HG03103 (cell line): ENCODE measurements at regions not wholly inside any gene's neighbourhood (a gene's known extent, or its start where the extent isn't known, plus 50 kb on each side); places are given as distances from the start of the nearest gene placed in this dataset.

Experiments used
- ATAC-seq: cut with Tn5 transposase; IDR thresholded peaks from one replicate; pipeline ENCODE4 v1.9.1; 2021; ENCODE audit warnings: low read depth; ENCODE audit not compliant: unreplicated experiment

DNA sequence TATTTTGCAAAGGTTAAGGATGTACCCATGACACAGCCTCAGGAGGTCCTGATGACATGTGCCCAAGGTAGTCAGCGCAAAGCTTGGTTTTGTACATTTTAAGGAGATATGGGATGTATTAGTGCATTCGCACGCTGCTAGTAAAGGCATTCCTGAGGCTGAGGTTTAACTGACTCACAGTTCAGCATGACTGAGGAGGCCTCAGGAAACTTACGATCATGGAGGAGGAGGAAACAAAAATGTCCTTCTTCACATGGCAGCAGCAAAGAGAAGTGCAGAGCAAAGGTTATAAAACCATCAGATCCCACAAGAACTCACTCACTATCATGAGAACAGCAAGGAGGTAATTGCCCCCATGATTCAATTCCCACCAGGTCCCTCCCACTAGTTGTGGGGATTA lies 1017.4 kb downstream of the EFNB2 start:
- ATAC-seq = no peak

- ATAC-seq = no peak
These were observed 1021.1 kb downstream of the EFNB2 start for GRCh38 chr13:105514401-105514800.

DNA sequence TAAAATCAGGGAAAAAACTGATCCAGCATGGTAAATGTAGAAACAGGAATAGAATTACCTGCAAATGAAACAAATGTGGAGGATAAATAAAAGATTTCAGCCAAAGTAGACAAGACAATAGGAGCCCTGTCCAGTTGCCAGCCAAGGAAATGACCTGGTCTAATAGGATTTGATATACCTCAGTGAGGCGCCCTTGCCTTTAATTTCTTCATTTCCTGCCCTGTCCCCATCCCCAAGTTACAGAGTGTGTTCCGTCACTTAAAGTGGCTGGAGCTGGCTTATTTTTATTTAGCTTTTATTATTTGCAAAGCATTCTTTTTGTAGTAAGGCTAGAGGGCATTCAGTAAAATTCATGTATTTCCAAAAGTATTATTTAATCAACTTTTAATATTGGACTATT lies 1022.0 kb downstream of the EFNB2 start:
- ATAC-seq = no peak

DNA sequence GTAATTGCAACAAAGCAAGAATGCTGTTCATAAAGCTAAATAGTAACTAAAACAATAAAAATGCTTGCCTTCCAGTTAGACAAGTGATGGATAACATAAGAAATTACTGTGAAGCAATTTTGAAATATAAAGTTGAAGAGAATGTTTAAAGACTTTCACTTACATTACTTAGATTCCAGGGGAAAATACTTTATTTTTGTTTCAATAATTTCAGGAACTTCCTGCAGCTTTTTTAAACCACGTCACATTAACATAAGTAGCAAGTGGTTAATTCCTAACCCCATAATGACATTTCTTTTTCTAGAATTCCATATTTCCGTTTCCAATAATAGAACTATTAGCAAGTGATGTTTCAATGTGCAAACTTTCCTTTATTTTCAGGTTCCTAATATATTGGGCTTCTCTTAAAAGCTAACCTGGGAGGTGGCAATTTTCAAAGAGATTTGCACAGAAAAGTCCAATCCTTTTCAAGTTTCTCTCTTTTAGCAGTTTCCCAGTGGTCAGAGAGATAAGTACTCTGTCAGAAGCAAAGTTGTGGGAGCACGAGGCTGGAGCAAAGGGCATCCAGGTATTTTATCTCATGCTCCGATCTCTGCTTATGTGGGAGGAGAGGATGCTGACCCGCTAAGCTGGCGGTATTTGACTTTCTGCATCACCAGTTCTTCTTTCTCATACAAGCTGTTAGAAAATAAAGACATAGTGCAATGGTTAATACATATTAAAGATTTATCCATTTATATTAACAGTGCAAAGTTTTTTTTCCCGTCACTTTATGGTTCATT lies 1025.3 kb downstream of the EFNB2 start:
- ATAC-seq = no peak

DNA sequence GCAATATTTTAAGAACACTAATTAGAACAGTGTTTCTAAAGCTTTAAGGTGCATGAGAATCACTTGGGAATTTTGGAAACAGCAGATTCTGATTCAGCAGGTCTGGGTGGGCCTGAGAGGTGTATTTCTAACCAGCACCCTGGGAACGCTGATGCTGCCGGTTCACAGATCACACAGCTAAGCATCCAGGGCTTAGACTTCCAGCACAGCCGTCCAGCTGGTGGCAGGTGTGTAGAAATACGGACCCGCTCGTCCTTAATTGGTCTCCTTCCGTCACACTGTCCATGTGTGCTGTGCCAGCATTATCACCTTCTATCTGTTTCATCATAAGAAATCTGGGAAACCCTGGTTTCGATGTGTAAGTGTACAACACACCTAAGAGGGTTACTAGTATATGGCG lies 1029.0 kb downstream of the EFNB2 start:
- no peak for ATAC-seq

DNA sequence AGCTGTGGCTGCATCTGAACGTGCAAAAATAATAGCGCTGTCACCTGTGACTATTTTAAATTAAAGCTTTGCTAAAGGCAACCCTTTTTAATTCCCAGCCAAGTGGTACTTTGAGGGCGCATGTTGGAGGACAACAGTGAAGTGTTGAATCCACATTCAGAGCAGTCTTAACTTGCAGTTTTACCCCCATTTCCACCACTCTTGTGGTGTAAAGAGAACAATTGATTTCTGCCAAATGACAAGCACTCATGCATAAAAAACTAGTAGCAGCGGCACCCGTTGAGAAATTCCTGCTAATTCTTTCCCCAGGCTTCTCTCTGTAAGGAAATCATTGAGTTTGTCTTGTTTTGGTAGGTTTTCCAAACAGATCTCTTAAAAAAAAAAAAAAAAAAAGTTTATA lies 1033.3 kb downstream of the EFNB2 start:
- no peak for ATAC-seq

GRCh38 chr13:105497597-105497996 lies 1037.9 kb downstream of the EFNB2 start:
- ATAC-seq = no peak

- no peak for ATAC-seq
These were observed 1043.2 kb downstream of the EFNB2 start for GRCh38 chr13:105492216-105492615.

GRCh38 chr13:105491345-105491744 lies 1044.1 kb downstream of the EFNB2 start:
- no peak for ATAC-seq

DNA sequence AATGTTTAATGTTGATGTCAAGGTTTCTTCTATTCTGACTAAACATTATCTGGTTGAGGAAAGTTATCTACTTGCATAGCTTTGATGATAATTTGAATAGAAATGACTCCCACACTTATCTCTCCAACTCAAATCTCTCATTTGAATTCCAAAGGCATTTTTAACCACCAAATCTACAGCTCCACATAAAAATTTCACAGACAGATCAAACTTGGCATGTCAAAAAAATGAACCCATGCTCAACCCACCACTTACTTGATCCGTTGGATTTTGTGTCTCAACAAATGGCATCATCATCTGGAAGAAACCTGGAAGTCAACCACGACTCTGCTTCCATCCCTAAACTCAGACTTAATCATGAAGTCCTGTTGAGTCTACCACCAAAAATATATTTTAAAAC lies 1050.4 kb downstream of the EFNB2 start:
- no peak for ATAC-seq

DNA sequence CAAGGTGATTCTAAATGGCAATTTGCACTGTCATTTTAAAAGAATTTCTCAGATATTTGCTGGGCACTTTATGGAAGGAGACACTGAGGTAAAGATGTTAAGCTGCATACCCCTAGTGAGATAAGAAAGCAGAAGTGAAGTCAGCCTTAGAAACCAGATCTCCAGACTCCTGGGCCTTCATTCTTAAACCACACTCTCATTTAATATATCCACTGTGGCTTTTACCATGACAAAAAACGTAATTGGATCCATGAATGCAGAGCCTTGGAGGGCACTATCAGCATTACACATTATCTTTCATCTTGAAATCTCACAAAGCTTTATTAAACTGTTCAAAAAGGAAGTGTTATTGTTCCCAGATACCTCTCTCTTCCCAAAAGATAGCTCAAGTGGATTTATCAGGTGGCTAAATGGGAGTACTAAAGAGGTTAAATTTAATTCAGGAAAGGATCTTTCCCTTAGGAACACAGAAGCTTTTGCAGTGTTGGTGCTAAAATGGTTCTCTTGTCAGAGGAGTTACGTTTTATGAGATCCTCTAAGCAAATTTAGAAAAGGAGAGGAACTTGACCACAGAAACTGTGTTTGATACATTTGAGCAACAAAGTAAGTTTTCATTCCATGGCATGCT lies 1060.4 kb downstream of the EFNB2 start:
- ATAC-seq = no peak

- no peak for ATAC-seq
These were observed 1063.8 kb downstream of the EFNB2 start for GRCh38 chr13:105471673-105472072.

DNA sequence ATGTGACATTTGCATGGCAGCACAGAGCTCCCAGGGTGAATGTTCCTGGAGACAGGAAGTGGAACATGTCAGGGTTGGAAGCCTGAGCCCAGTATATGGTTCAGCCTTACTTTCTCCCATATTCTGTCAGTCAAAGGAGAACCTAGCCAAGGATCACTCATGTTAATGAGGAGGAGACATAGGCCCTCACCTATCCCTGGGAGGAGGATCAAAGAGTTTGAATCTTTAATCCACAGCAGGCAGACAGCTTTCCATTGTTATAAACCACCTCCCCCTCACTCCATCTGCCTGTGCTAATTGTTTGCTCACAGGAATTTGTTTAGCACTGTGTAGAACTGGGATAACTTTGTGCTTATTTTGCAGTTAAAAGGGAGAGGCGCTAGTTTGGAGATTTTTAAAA lies 1069.1 kb downstream of the EFNB2 start:
- ATAC-seq = no peak

GRCh38 chr13:105465745-105466144 lies 1069.7 kb downstream of the EFNB2 start, which contains the start of gene DAOA:
Gene DAOA, plus strand, starts transcription at chr13:105466045.
- ATAC-seq = no peak

- ATAC-seq = no peak
These were observed 1070.2 kb downstream of the EFNB2 start for GRCh38 chr13:105465251-105465650.

- no peak for ATAC-seq
These were observed 1071.2 kb downstream of the EFNB2 start for GRCh38 chr13:105464249-105464648.

GRCh38 chr13:105463011-105463501 lies 1072.4 kb downstream of the EFNB2 start:
- ATAC-seq = no peak

DNA sequence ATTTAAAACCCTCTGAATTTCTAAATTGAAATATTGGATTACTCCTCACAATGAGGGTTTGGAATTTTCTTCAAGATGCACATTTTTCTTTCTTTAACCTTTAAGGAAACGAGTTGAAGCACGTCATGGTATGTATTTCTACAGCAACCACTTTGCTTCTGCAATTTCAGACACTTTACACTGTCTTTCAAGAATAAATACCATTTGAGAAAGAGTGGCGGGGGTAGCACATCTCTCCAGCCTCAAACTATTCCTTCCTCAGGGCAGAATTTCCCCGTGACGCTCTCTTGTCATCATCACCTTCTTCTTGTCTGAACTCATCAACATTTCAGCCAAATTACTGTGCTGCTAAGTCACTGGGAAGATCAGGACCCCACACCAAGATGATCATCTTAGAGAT lies 1073.4 kb downstream of the EFNB2 start:
- ATAC-seq = no peak

DNA sequence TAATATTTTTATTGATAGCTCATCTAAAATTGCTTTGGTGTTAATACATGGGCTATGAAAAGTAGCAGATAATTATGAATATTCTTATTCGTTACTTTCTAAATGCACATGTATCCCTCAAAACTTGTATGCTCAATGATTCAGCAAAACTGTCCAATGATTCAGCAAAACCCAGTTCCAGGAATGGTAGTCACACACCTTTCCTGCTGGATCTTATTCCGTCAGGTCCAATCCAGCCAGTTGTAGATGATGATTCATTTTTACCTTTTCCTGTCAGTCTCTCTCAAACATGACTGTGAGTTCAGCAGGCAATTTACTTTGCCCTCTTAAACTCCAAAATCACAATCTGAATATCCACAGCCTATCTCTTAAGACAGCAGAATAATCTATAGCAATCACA lies 1082.6 kb downstream of the EFNB2 start:
- ATAC-seq = no peak

GRCh38 chr13:105450784-105451183 lies 1084.7 kb downstream of the EFNB2 start:
- no peak for ATAC-seq

DNA sequence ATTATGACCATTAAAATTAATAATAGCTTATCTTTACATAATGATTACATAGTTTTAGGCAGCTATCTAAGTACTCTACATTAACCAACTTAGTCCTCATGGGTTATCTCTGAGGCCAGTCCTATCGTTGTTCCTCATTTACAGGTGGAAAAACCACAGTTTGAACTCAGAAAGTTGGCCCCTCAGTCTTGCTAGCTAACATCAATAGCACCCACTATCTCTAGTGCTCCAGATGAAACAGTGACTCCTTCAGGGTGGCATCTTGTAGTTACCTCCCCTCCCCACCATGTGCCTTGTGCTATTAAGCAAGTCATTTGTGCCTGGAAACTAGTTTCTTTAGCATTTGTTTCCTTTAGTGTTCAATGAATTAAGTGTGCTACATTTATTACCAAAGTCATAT lies 1086.7 kb downstream of the EFNB2 start:
- ATAC-seq = no peak

- ATAC-seq = no peak
These were observed 1089.3 kb downstream of the EFNB2 start for GRCh38 chr13:105446197-105446596.
